AG04450 (cell line): ENCODE measurements at regions not wholly inside any gene's neighbourhood (a gene's known extent, or its start where the extent isn't known, plus 50 kb on each side); places are given as distances from the start of the nearest gene placed in this dataset.

ENCODE experiments used
- CTCF ChIA-PET: fragments of 300-600, 350-600 bp; formaldehyde crosslinking; extraction: SDS; loops from one replicate; lab custom pipeline; 2022; ENCODE audit warnings: antibody characterized with exemption, inconsistent platforms; lab: Charles Lee
- POLR2A ChIA-PET: fragments of 350-600 bp; formaldehyde crosslinking; extraction: SDS; loops from one replicate; lab custom pipeline; 2021; ENCODE audit warnings: antibody characterized with exemption, inconsistent platforms; lab: Yijun Ruan, JAX
- DNase-seq: peaks from one replicate; pipeline ENCODE4 v3.0.0-alpha.2; 2011; ENCODE audit warnings: low read depth, low spot score
- H3K27ac ChIP-seq: one replicate; pipeline ENCODE4 v1.5.1; 2012; ENCODE audit warnings: low read depth, low read length, control low read depth
- H3K27me3 ChIP-seq: one replicate; pipeline ENCODE4 v1.6.0; 2012; ENCODE audit warnings: low read length; ENCODE audit not compliant: control insufficient read depth, insufficient read depth
- H3K4me3 ChIP-seq: 2 replicates; pipeline ENCODE4 v1.5.1; 2011; ENCODE audit warnings: mild to moderate bottlenecking, low read depth, low read length, control low read depth
- H3K9me3 ChIP-seq: 2 replicates; pipeline ENCODE4 v1.5.1; 2012; ENCODE audit warnings: low read length; ENCODE audit not compliant: control insufficient read depth, insufficient read depth
- TF ChIP-seq, protein P1 (sequence below): IDR thresholded peaks from 2 replicates; pipeline ENCODE4 v1.5.1; 2011; ENCODE audit warnings: low read depth, low read length, control low read depth, inconsistent platforms

DNA sequence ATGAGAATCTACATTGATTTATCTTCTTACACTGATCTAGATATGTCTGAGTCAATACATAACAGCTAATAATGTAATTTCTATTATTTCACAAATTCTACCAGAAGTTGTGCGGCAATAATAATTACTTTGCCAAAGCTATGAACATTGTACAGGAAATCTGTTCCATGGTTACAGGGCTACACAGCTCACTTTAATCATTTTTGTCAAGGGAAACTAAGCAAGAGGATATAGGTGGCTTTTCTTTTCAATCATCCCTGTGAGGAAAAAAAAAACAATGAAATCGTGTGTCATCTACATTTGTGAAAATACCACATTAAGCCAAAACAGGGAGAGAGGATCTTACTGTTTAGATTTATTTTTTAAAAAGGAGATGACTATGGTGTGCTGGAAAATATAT, 717.4 kb downstream of the NR2F1-AS1 start:
- no peaks in the 10 kb centered on the region for H3K9me3 ChIP-seq
- H3K4me3 ChIP-seq: no peak overlapping the region
- TF ChIP-seq, protein P1, sequence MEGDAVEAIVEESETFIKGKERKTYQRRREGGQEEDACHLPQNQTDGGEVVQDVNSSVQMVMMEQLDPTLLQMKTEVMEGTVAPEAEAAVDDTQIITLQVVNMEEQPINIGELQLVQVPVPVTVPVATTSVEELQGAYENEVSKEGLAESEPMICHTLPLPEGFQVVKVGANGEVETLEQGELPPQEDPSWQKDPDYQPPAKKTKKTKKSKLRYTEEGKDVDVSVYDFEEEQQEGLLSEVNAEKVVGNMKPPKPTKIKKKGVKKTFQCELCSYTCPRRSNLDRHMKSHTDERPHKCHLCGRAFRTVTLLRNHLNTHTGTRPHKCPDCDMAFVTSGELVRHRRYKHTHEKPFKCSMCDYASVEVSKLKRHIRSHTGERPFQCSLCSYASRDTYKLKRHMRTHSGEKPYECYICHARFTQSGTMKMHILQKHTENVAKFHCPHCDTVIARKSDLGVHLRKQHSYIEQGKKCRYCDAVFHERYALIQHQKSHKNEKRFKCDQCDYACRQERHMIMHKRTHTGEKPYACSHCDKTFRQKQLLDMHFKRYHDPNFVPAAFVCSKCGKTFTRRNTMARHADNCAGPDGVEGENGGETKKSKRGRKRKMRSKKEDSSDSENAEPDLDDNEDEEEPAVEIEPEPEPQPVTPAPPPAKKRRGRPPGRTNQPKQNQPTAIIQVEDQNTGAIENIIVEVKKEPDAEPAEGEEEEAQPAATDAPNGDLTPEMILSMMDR: no peak
- CTCF ChIA-PET: interaction anchor here (0.6 kb wide), 1 partner anchor 107 kb away, joined by 3 read pairs; no protein-coding TSS in a partner anchor
- no peak for DNase-seq
- H3K27ac ChIP-seq: no peak overlapping the region
- POLR2A ChIA-PET: no interaction called here
- no peaks in the 10 kb centered on the region for H3K27me3 ChIP-seq

DNA sequence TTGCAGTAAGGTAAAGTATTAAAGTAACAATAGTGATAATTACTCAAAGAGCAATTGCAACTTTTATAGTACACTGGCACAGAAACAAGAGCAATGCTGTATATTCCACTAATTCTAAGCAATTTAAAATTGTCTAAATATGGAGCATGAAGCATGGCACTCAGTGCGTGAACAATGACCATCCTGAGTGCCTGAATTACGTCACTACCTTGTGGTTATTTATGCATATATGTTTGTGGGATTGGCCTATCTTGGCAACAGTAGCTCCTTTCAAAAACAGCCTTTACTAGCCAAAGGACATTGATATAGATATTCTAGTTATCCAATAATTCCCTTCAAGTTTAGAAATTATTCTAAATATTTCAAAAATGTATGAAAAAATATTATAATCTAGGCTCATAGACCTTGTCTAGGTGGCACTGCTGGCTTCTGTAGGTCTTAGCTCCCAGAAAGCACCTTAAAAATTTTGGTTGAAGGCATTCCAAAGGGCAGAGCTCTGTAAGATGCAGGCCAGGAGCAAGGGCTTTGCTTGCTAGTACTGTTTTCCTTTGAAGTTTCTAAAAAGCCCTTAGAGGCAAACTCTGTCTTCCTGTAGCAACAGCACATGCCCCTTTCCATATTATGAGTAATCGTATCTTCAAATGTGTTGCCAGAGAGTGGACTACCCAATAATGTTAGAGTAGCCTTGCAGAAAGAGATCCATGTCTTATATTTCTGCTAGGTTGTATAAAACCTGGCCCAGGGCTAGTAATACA, 719.3 kb downstream of the NR2F1-AS1 start:
- ChIA-PET CTCF (interaction anchor here (1.2 kb wide), 1 partner anchor 83 kb away, joined by 4 read pairs; no protein-coding TSS in a partner anchor), POLR2A (no interaction called here)
- TF ChIP-seq, protein P1: no peak
- H3K9me3 ChIP-seq: no peaks in the 10 kb centered on the region
- H3K27ac ChIP-seq: no peak overlapping the region
- no peak overlapping the region for H3K4me3 ChIP-seq
- DNase-seq: no peak
- no peaks in the 10 kb centered on the region for H3K27me3 ChIP-seq

DNA sequence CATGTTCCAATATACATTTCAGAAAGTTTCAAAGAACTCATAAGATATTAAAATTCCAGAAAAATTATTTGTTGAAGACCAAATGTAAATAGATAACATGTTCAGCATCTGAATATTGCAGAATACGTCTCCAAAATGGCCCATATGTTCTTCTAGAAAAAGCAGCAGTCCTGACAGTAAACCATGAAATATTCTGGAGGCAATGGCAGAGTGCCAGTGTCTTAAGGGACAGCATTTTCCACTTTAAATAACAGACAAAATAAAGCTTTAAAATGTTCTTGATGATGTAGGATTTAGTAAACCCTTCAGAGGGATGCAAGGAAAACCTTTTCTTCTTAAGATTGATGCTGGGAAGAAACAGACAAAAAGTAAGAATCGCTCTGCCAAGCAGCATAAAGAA, 721.0 kb downstream of the NR2F1-AS1 start:
- ChIA-PET POLR2A (no interaction called here), CTCF (no interaction called here)
- no peak for DNase-seq
- H3K27me3 ChIP-seq: no peaks in the 10 kb centered on the region
- no peak overlapping the region for H3K27ac ChIP-seq
- H3K4me3 ChIP-seq: no peak overlapping the region
- H3K9me3 ChIP-seq: no peaks in the 10 kb centered on the region
- TF ChIP-seq, protein P1: no peak

DNA sequence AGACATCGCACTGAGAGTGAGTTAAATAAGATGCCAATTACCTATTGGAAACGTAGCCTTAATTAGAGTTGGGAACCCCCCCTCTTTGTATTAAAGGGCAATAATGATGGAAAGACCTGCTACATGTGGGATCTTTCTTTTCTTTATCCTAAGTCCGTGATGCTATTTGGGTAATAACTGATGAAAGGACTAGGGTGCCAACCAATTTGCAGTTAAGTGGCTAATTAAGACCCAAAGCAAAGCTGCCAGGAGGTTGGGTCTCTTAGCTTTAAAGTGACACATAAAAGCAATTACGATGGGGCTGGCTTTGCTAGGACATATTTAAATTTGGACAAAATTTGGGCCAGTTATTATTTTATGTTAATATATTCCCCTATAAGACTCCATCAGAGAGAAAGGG, 728.8 kb downstream of the NR2F1-AS1 start:
- TF ChIP-seq, protein P1: no peak
- no peak overlapping the region for H3K4me3 ChIP-seq
- no peak overlapping the region for H3K27ac ChIP-seq
- no peaks in the 10 kb centered on the region for H3K27me3 ChIP-seq
- H3K9me3 ChIP-seq: no peaks in the 10 kb centered on the region
- CTCF ChIA-PET: no interaction called here
- POLR2A ChIA-PET: no interaction called here
- DNase-seq: no peak

DNA sequence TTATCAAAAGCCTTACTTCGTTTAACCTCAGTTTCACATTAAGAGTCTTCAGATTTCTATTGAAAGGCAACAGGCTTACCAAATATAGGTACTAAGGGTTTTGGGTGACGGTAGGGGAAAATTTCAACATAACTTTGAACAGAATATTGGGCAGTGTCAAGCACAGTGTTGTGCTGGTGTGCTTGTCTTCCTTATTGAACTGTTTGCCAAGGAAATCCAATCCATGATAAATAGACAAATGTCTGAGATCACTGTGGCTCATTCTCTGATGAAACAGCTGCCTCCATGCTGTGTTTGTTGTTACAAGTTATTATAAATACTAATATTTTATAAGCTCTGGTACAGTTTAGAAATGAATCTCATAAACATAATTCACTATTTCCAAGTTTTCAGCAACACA, 730.1 kb downstream of the NR2F1-AS1 start:
- Histone ChIP-seq H3K4me3 (no peak overlapping the region), H3K27ac (no peak overlapping the region), H3K27me3 (no peaks in the 10 kb centered on the region), H3K9me3 (no peaks in the 10 kb centered on the region)
- POLR2A ChIA-PET: no interaction called here
- no peak for DNase-seq
- TF ChIP-seq, protein P1: no peak
- CTCF ChIA-PET: no interaction called here
